Gastroesophageal sphincter (tissue), 3 donors: ENCODE measurements at regions not wholly inside any gene's neighbourhood (a gene's known extent, or its start where the extent isn't known, plus 50 kb on each side); places are given as distances from the start of the nearest gene placed in this dataset.

Experiments used
- CTCF ChIP-seq, 4 experiments: fragments of 200-600 bp in 2 of 4; fragments of 450-650 bp in 2 of 4; sonication (generic) in 1 of 4; IDR thresholded peaks; one replicate each; pipeline ENCODE4 v1.5.1; 2017 to 2019; ENCODE audit warnings: antibody characterized with exemption in 4 of 4, mild to moderate bottlenecking in 2 of 4, moderate library complexity in 2 of 4
- POLR2A ChIP-seq, 2 donors: fragments of 450-650 bp; IDR thresholded peaks; one replicate each; pipeline ENCODE4 v1.6.1; 2017; ENCODE audit warnings: antibody characterized with exemption in 2 of 2, mild to moderate bottlenecking in 2 of 2, moderate library complexity in 1 of 2
- POLR2AphosphoS5 ChIP-seq: sonication (generic); formaldehyde crosslinking; IDR thresholded peaks from one replicate; pipeline ENCODE4 v1.6.1; 2017; ENCODE audit warnings: antibody characterized with exemption

- no peak for TF ChIP-seq CTCF (IDR thresholded peaks at IDR 0.05)
- no peak for TF ChIP-seq POLR2A (IDR thresholded peaks at IDR 0.05)
- TF ChIP-seq POLR2AphosphoS5 = no peak
Measured at GRCh38 chr4:166432842-166433241, 559.8 kb downstream of the TLL1 start.
